ENCODE measurements at regions not wholly inside any gene's neighbourhood (a gene's known extent, or its start where the extent isn't known, plus 50 kb on each side); places are given as distances from the start of the nearest gene placed in this dataset.

GRCh38 chr15:60237446-60237845 lies 160.3 kb downstream of the ANXA2 start:
- Histone ChIP-seq H4K20me1 (ENCODE audit: control insufficient read depth, extremely low read depth, insufficient read depth, low read length) (no peaks in the 10 kb centered on the region), H3K79me2 (ENCODE audit: control insufficient read depth, insufficient read depth, low read length) (no peaks in the 10 kb centered on the region), H3K36me3 (ENCODE audit: control insufficient read depth, insufficient read depth, low read length) (no peaks in the 10 kb centered on the region), H2AFZ (ENCODE audit: low read length) (no peak overlapping the region), H3K4me3 (replicated peaks in 1 of 4; ENCODE audit: control extremely low read depth in 1 of 4, insufficient read depth in 1 of 4, low read depth in 3 of 4, low read length in 4 of 4) (no peak overlapping the region), H3K27ac (ENCODE audit: insufficient read depth, low read length) (no peak overlapping the region), H3K4me1 (ENCODE audit: control insufficient read depth, extremely low read depth, insufficient read depth, low read length) (no peaks in the 10 kb centered on the region), H3K9ac (ENCODE audit: insufficient read depth, low read length) (no peak overlapping the region), H3K27me3 (ENCODE audit: control insufficient read depth, insufficient read depth, low read length) (peaks cover 3% of the 10 kb centered on the region), H3K9me3 (ENCODE audit: control insufficient read depth, insufficient read depth, low read depth, low read length) (no peaks in the 10 kb centered on the region), H3K4me2 (ENCODE audit: extremely low read depth, insufficient read depth, low read length) (no peak overlapping the region)
- TF ChIP-seq CTCF (conservative IDR thresholded peaks at IDR 0.05 in 1 of 2, IDR thresholded peaks at IDR 0.05 in 1 of 2; ENCODE audit: low read depth in 1 of 2, low read length in 2 of 2) (no peak), EZH2 (IDR thresholded peaks at IDR 0.05; ENCODE audit: low read length, missing control alignments) (no peak)
- DNase-seq (ENCODE audit: low read depth in 2 of 2), result peak; percentile 11 to 20

- Histone ChIP-seq H2AFZ (ENCODE audit: low read length) (no peak overlapping the region), H3K4me3 (replicated peaks in 1 of 4; ENCODE audit: control extremely low read depth in 1 of 4, insufficient read depth in 1 of 4, low read depth in 3 of 4, low read length in 4 of 4) (no peak overlapping the region), H3K9me3 (ENCODE audit: control insufficient read depth, insufficient read depth, low read depth, low read length) (no peaks in the 10 kb centered on the region), H3K27me3 (ENCODE audit: control insufficient read depth, insufficient read depth, low read length) (no peaks in the 10 kb centered on the region), H3K4me1 (ENCODE audit: control insufficient read depth, extremely low read depth, insufficient read depth, low read length) (no peaks in the 10 kb centered on the region), H3K36me3 (ENCODE audit: control insufficient read depth, insufficient read depth, low read length) (no peaks in the 10 kb centered on the region), H3K79me2 (ENCODE audit: control insufficient read depth, insufficient read depth, low read length) (no peaks in the 10 kb centered on the region), H4K20me1 (ENCODE audit: control insufficient read depth, extremely low read depth, insufficient read depth, low read length) (no peaks in the 10 kb centered on the region), H3K27ac (ENCODE audit: insufficient read depth, low read length) (no peak overlapping the region), H3K4me2 (ENCODE audit: extremely low read depth, insufficient read depth, low read length) (no peak overlapping the region), H3K9ac (ENCODE audit: insufficient read depth, low read length) (no peak overlapping the region)
- no peak for DNase-seq (ENCODE audit: low read depth in 2 of 2)
- TF ChIP-seq CTCF (conservative IDR thresholded peaks at IDR 0.05 in 1 of 2, IDR thresholded peaks at IDR 0.05 in 1 of 2; ENCODE audit: low read depth in 1 of 2, low read length in 2 of 2) (no peak), EZH2 (IDR thresholded peaks at IDR 0.05; ENCODE audit: low read length, missing control alignments) (no peak)
These were observed 154.0 kb downstream of the ANXA2 start for GRCh38 chr15:60243769-60244168.

- Histone ChIP-seq H2AFZ (ENCODE audit: low read length) (no peak overlapping the region), H3K27ac (ENCODE audit: insufficient read depth, low read length) (no peak overlapping the region), H3K4me2 (ENCODE audit: extremely low read depth, insufficient read depth, low read length) (no peak overlapping the region), H3K9ac (ENCODE audit: insufficient read depth, low read length) (no peak overlapping the region), H3K27me3 (ENCODE audit: control insufficient read depth, insufficient read depth, low read length) (no peaks in the 10 kb centered on the region), H3K79me2 (ENCODE audit: control insufficient read depth, insufficient read depth, low read length) (no peaks in the 10 kb centered on the region), H3K4me1 (ENCODE audit: control insufficient read depth, extremely low read depth, insufficient read depth, low read length) (no peaks in the 10 kb centered on the region), H3K9me3 (ENCODE audit: control insufficient read depth, insufficient read depth, low read depth, low read length) (no peaks in the 10 kb centered on the region), H3K4me3 (replicated peaks in 1 of 4; ENCODE audit: control extremely low read depth in 1 of 4, insufficient read depth in 1 of 4, low read depth in 3 of 4, low read length in 4 of 4) (no peak overlapping the region), H3K36me3 (ENCODE audit: control insufficient read depth, insufficient read depth, low read length) (no peaks in the 10 kb centered on the region), H4K20me1 (ENCODE audit: control insufficient read depth, extremely low read depth, insufficient read depth, low read length) (no peaks in the 10 kb centered on the region)
- no peak for DNase-seq (ENCODE audit: low read depth in 2 of 2)
- no peak for TF ChIP-seq CTCF (conservative IDR thresholded peaks at IDR 0.05 in 1 of 2, IDR thresholded peaks at IDR 0.05 in 1 of 2; ENCODE audit: low read depth in 1 of 2, low read length in 2 of 2)
- TF ChIP-seq EZH2 (IDR thresholded peaks at IDR 0.05; ENCODE audit: low read length, missing control alignments), result no peak
These were observed 153.0 kb downstream of the ANXA2 start for GRCh38 chr15:60244813-60245212.

All from fibroblast of lung (primary cell).